GM23338 (cell line): ENCODE measurements at regions not wholly inside any gene's neighbourhood (a gene's known extent, or its start where the extent isn't known, plus 50 kb on each side); places are given as distances from the start of the nearest gene placed in this dataset.

Source experiments
- CTCF ChIP-seq, 2 experiments: fragments of 200-600 bp in 1 of 2; sonication (generic) in 1 of 2; conservative IDR thresholded peaks; 2 replicates each; pipeline versions ENCODE4 v1.5.1 to v1.6.1; 2016 to 2017; ENCODE audit warnings: antibody characterized with exemption in 2 of 2, low read depth in 2 of 2, mild to moderate bottlenecking in 2 of 2, moderate library complexity in 1 of 2
- ETS1 ChIP-seq: IDR thresholded peaks from 2 replicates; pipeline ENCODE4 v1.6.1; 2016; ENCODE audit warnings: antibody characterized with exemption

- TF ChIP-seq CTCF (conservative IDR thresholded peaks at IDR 0.05; ENCODE audit: low read depth in 2 of 2) (no peak), ETS1 (no peak)
These were observed 184.7 kb downstream of the TJP1 start for GRCh38 chr15:29637555-29637954.
